SJSA1 (cell line): ENCODE measurements at regions not wholly inside any gene's neighbourhood (a gene's known extent, or its start where the extent isn't known, plus 50 kb on each side); places are given as distances from the start of the nearest gene placed in this dataset.

ENCODE experiments used
- DNase-seq, 2 experiments: peaks; one replicate each; pipeline ENCODE4 v3.0.0-alpha.2; 2015 to 2020; ENCODE audit warnings: low spot score in 2 of 2, low read depth in 1 of 2
- H3K27ac ChIP-seq: fragments of 250-450 bp; sonication (Bioruptor Pico); 2 replicates; pipeline ENCODE4 v1.5.1; 2020; ENCODE audit warnings: mild to moderate bottlenecking, moderate library complexity
- H3K27me3 ChIP-seq: fragments of 250-450 bp; sonication (Bioruptor Pico); replicated peaks from 2 replicates; pipeline ENCODE4 v1.5.1; 2020; ENCODE audit warnings: mild to moderate bottlenecking, moderate library complexity
- H3K36me3 ChIP-seq: fragments of 250-450 bp; sonication (Bioruptor Pico); 2 replicates; pipeline ENCODE4 v1.5.1; 2020; ENCODE audit warnings: mild to moderate bottlenecking
- H3K4me1 ChIP-seq: fragments of 250-450 bp; sonication (Bioruptor Pico); replicated peaks from 2 replicates; pipeline ENCODE4 v1.6.1; 2021; ENCODE audit warnings: mild to moderate bottlenecking
- H3K4me3 ChIP-seq: fragments of 250-450 bp; sonication (Bioruptor Pico); 2 replicates; pipeline ENCODE4 v1.5.1; 2020; ENCODE audit warnings: mild to moderate bottlenecking
- H3K9me3 ChIP-seq: fragments of 250-450 bp; sonication (Bioruptor Pico); replicated peaks from 2 replicates; pipeline ENCODE4 v1.5.1; 2020; ENCODE audit warnings: mild to moderate bottlenecking

GRCh38 chr7:42403831-42404230, 166.8 kb upstream of the GLI3 start:
- no peaks in the 10 kb centered on the region for H3K27me3 ChIP-seq
- H3K9me3 ChIP-seq = no peaks in the 10 kb centered on the region
- no peaks in the 10 kb centered on the region for H3K4me1 ChIP-seq
- no peaks in the 10 kb centered on the region for H3K36me3 ChIP-seq
- no peak overlapping the region for H3K27ac ChIP-seq
- no peak overlapping the region for H3K4me3 ChIP-seq
- no peak for DNase-seq

- Histone ChIP-seq H3K27ac (no peak overlapping the region), H3K9me3 (no peaks in the 10 kb centered on the region), H3K36me3 (no peaks in the 10 kb centered on the region), H3K27me3 (no peaks in the 10 kb centered on the region; the same call in 1 of the 2 replicates), H3K4me3 (no peak overlapping the region), H3K4me1 (no peaks in the 10 kb centered on the region)
- no peak for DNase-seq
Measured at GRCh38 chr7:42400961-42401360, 164.0 kb upstream of the GLI3 start.

GRCh38 chr7:42400211-42400772, 163.3 kb upstream of the GLI3 start:
- H3K27me3 ChIP-seq = peaks cover 1% of the 10 kb centered on the region; the same call in 1 of the 2 replicates
- no peaks in the 10 kb centered on the region for H3K4me1 ChIP-seq
- no peaks in the 10 kb centered on the region for H3K9me3 ChIP-seq
- DNase-seq = no peak
- H3K36me3 ChIP-seq = no peaks in the 10 kb centered on the region
- H3K27ac ChIP-seq = no peak overlapping the region
- no peak overlapping the region for H3K4me3 ChIP-seq

- H3K4me3 ChIP-seq = no peak overlapping the region
- DNase-seq = no peak
- H3K9me3 ChIP-seq = no peaks in the 10 kb centered on the region
- H3K36me3 ChIP-seq = no peaks in the 10 kb centered on the region
- peaks cover 5% of the 10 kb centered on the region for H3K27me3 ChIP-seq
- H3K27ac ChIP-seq = no peak overlapping the region
- H3K4me1 ChIP-seq = no peaks in the 10 kb centered on the region
Measured at GRCh38 chr7:42395607-42396006, 158.6 kb upstream of the GLI3 start.

- no peak overlapping the region for H3K27ac ChIP-seq
- H3K27me3 ChIP-seq = peaks cover 5% of the 10 kb centered on the region
- no peak for DNase-seq
- H3K36me3 ChIP-seq = no peaks in the 10 kb centered on the region
- no peak overlapping the region for H3K4me3 ChIP-seq
- no peaks in the 10 kb centered on the region for H3K9me3 ChIP-seq
- no peaks in the 10 kb centered on the region for H3K4me1 ChIP-seq
Measured at GRCh38 chr7:42392826-42393225, 155.8 kb upstream of the GLI3 start.

GRCh38 chr7:42389697-42390096, 152.7 kb upstream of the GLI3 start:
- DNase-seq = no peak
- H3K36me3 ChIP-seq = no peaks in the 10 kb centered on the region
- no peaks in the 10 kb centered on the region for H3K9me3 ChIP-seq
- no peaks in the 10 kb centered on the region for H3K4me1 ChIP-seq
- no peak overlapping the region for H3K4me3 ChIP-seq
- peaks cover 1% of the 10 kb centered on the region; the same call in 1 of the 2 replicates for H3K27me3 ChIP-seq
- no peak overlapping the region for H3K27ac ChIP-seq

- Histone ChIP-seq H3K27me3 (no peaks in the 10 kb centered on the region), H3K36me3 (no peaks in the 10 kb centered on the region), H3K27ac (no peak overlapping the region), H3K9me3 (no peaks in the 10 kb centered on the region), H3K4me3 (no peak overlapping the region), H3K4me1 (no peaks in the 10 kb centered on the region)
- no peak for DNase-seq
Measured at GRCh38 chr7:42385912-42386311, 148.9 kb upstream of the GLI3 start.

- DNase-seq = no peak
- H3K9me3 ChIP-seq = no peaks in the 10 kb centered on the region
- H3K27me3 ChIP-seq = no peaks in the 10 kb centered on the region
- no peak overlapping the region for H3K4me3 ChIP-seq
- H3K4me1 ChIP-seq = no peaks in the 10 kb centered on the region
- H3K27ac ChIP-seq = no peak overlapping the region
- no peaks in the 10 kb centered on the region for H3K36me3 ChIP-seq
Measured at GRCh38 chr7:42381161-42381560, 144.2 kb upstream of the GLI3 start.

- H3K27me3 ChIP-seq = no peaks in the 10 kb centered on the region
- no peak overlapping the region for H3K4me3 ChIP-seq
- H3K36me3 ChIP-seq = no peaks in the 10 kb centered on the region
- no peaks in the 10 kb centered on the region for H3K4me1 ChIP-seq
- H3K9me3 ChIP-seq = no peaks in the 10 kb centered on the region
- no peak overlapping the region for H3K27ac ChIP-seq
- no peak for DNase-seq
Measured at GRCh38 chr7:42380401-42380800, 143.4 kb upstream of the GLI3 start.

- Histone ChIP-seq H3K4me1 (no peaks in the 10 kb centered on the region), H3K4me3 (no peak overlapping the region), H3K27ac (no peak overlapping the region), H3K27me3 (no peaks in the 10 kb centered on the region), H3K9me3 (no peaks in the 10 kb centered on the region), H3K36me3 (no peaks in the 10 kb centered on the region)
- DNase-seq = no peak
Measured at GRCh38 chr7:42378149-42378548, 141.1 kb upstream of the GLI3 start.

- H3K27ac ChIP-seq = no peak overlapping the region
- no peaks in the 10 kb centered on the region for H3K27me3 ChIP-seq
- no peaks in the 10 kb centered on the region for H3K9me3 ChIP-seq
- H3K4me3 ChIP-seq = no peak overlapping the region
- no peaks in the 10 kb centered on the region for H3K36me3 ChIP-seq
- no peak for DNase-seq
- H3K4me1 ChIP-seq = no peaks in the 10 kb centered on the region
Measured at GRCh38 chr7:42373285-42373684, 136.3 kb upstream of the GLI3 start.

- Histone ChIP-seq H3K27me3 (no peaks in the 10 kb centered on the region), H3K4me1 (no peaks in the 10 kb centered on the region), H3K36me3 (no peaks in the 10 kb centered on the region), H3K4me3 (no peak overlapping the region), H3K27ac (no peak overlapping the region), H3K9me3 (no peaks in the 10 kb centered on the region)
- DNase-seq = no peak
Measured at GRCh38 chr7:42372479-42372878, 135.5 kb upstream of the GLI3 start.

GRCh38 chr7:42359946-42360345, 122.9 kb upstream of the GLI3 start:
- Histone ChIP-seq H3K36me3 (no peaks in the 10 kb centered on the region), H3K27ac (no peak overlapping the region), H3K4me1 (no peaks in the 10 kb centered on the region), H3K27me3 (no peaks in the 10 kb centered on the region), H3K9me3 (no peaks in the 10 kb centered on the region), H3K4me3 (no peak overlapping the region)
- DNase-seq = no peak

GRCh38 chr7:42351316-42351935, 114.4 kb upstream of the GLI3 start:
- Histone ChIP-seq H3K9me3 (no peaks in the 10 kb centered on the region; the same call in 1 of the 2 replicates), H3K4me3 (no peak overlapping the region), H3K4me1 (no peaks in the 10 kb centered on the region), H3K27ac (no peak overlapping the region), H3K36me3 (no peaks in the 10 kb centered on the region), H3K27me3 (no peaks in the 10 kb centered on the region)
- DNase-seq = no peak

GRCh38 chr7:42350801-42351200, 113.8 kb upstream of the GLI3 start:
- H3K27ac ChIP-seq = no peak overlapping the region
- H3K36me3 ChIP-seq = no peaks in the 10 kb centered on the region
- no peak overlapping the region for H3K4me3 ChIP-seq
- DNase-seq = no peak
- no peaks in the 10 kb centered on the region for H3K27me3 ChIP-seq
- no peaks in the 10 kb centered on the region for H3K4me1 ChIP-seq
- no peaks in the 10 kb centered on the region; the same call in 1 of the 2 replicates for H3K9me3 ChIP-seq
